Small intestine (tissue), 7 donors: ENCODE measurements at regions not wholly inside any gene's neighbourhood (a gene's known extent, or its start where the extent isn't known, plus 50 kb on each side); places are given as distances from the start of the nearest gene placed in this dataset.

Experiments
- DNase-seq, 2 donors: peaks; one replicate each; pipeline versions ENCODE4 v3.0.0 to v3.0.0-alpha.2; 2013
- FAIRE-seq: peaks from 2 replicates; lab custom pipeline; 2012; peaks lifted over from hg19 to GRCh38; lab: Jason Lieb, UNC
- H3K27ac ChIP-seq, 3 donors: one replicate each; pipeline ENCODE4 v1.5.1; 2013; ENCODE audit warnings: low read length in 2 of 3, mild to moderate bottlenecking in 2 of 3, control low read depth in 1 of 3, inconsistent platforms in 1 of 3, low read depth in 1 of 3, moderate library complexity in 1 of 3
- H3K27me3 ChIP-seq, 3 donors: one replicate each; pipeline ENCODE4 v1.6.1; 2013; ENCODE audit warnings: low read length in 3 of 3, inconsistent platforms in 1 of 3; ENCODE audit not compliant: control insufficient read depth in 3 of 3, insufficient read depth in 3 of 3
- H3K36me3 ChIP-seq, 3 donors: one replicate each; pipeline ENCODE4 v1.6.1; 2013; ENCODE audit warnings: low read length in 3 of 3, inconsistent platforms in 1 of 3, low read depth in 1 of 3, mild to moderate bottlenecking in 1 of 3, moderate library complexity in 1 of 3; ENCODE audit not compliant: control insufficient read depth in 3 of 3, insufficient read depth in 2 of 3
- H3K4me1 ChIP-seq, 3 donors: one replicate each; pipeline ENCODE4 v1.6.1; 2013; ENCODE audit warnings: low read length in 2 of 3, inconsistent platforms in 1 of 3, low read depth in 1 of 3, mild to moderate bottlenecking in 1 of 3, moderate library complexity in 1 of 3; ENCODE audit not compliant: control insufficient read depth in 3 of 3, insufficient read depth in 2 of 3
- H3K4me3 ChIP-seq, 3 donors: one replicate each; pipeline ENCODE4 v1.5.1; 2013; ENCODE audit warnings: low read length in 3 of 3, control low read depth in 1 of 3, inconsistent platforms in 1 of 3, low read depth in 1 of 3, mild to moderate bottlenecking in 1 of 3, moderate library complexity in 1 of 3
- H3K9me3 ChIP-seq, 2 donors: one replicate each; pipeline ENCODE4 v1.6.1; 2013; ENCODE audit warnings: low read depth in 1 of 2, low read length in 1 of 2; ENCODE audit not compliant: control insufficient read depth in 2 of 2, insufficient read depth in 1 of 2
- WGBS, 3 donors: extraction: QIAGEN DNeasy Blood & Tissue Kit; methylation state at CpG; one replicate each; pipeline ENCODE4 v1.1.7; 2013; 5-methylcytosine and 5-hydroxymethylcytosine counted together
- donor health status: healthy with polysubstance abuse.
- donor health status: control.
- donor health status: control.
- donor health status: Bipolar disorder and iron deficiency.
- donor health status: healthy.

DNA sequence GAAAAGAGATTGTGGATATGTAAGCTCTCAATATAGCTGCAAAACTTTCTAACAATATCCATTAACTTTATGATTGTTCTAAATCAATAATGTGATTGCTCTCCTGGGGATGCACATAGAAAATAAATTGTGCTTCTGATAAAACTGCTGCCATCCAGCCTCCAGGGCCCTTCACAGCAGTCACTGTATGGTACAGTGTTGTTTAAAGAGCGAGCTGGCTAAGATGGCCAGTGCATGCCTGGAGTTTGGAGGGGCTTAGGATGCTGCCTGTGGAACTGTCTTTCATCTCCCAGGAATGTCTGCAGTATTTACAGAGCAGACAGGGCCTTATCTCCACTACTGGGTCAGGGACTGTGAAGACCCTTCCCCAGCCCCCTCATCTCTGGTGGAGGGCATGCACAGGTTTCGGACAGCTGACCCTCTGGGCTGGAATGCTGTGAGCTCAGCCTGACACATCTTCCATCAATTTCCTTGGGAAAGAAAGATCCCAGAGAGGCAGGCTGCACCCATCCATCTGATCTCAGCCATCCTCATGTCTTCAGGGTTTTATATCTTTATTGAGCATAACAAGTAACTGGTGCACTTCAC lies 137.0 kb downstream of the PLPP3 start:
- no peak overlapping the region for H3K4me3 ChIP-seq
- H3K27ac ChIP-seq: no peak overlapping the region
- no peaks in the 10 kb centered on the region for H3K9me3 ChIP-seq
- peaks cover 0 to 9% (median 0%) of the 10 kb centered on the region in 3 donors for H3K4me1 ChIP-seq
- 74 to 90% (median 87%) methylated on average over 2 of the region's 2 CpGs for WGBS, 3 donors
- no peaks in the 10 kb centered on the region for H3K27me3 ChIP-seq
- H3K36me3 ChIP-seq: no peaks in the 10 kb centered on the region
- FAIRE-seq: no peak
- no peak for DNase-seq

DNA sequence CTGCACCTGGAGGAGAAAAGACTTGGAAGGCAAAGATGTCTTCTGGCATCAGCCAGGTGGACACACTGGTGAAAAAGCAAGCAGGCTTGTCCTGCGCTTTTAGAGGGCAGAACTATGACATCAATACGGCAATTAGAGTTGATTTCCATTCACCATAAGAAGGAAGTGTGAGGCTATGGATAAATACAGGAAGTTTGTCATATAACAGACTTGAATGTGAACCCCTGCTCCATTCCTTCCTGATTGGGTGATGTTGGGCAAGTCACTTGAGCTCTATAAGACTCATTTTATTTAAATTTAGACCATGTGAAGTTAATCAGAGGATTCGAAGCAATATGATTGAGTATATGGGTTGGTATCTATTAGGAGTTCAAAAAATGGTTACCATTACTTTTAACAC lies 137.8 kb downstream of the PLPP3 start:
- no peak overlapping the region for H3K4me3 ChIP-seq
- no peaks in the 10 kb centered on the region for H3K27me3 ChIP-seq
- WGBS, 3 donors: 90 to 92% (median 91%) methylated on average over 3 of the region's 3 CpGs
- H3K4me1 ChIP-seq: peaks cover 0 to 14% (median 0%) of the 10 kb centered on the region in 3 donors
- no peak overlapping the region for H3K27ac ChIP-seq
- DNase-seq: no peak
- no peaks in the 10 kb centered on the region for H3K36me3 ChIP-seq
- FAIRE-seq: no peak
- H3K9me3 ChIP-seq: no peaks in the 10 kb centered on the region

DNA sequence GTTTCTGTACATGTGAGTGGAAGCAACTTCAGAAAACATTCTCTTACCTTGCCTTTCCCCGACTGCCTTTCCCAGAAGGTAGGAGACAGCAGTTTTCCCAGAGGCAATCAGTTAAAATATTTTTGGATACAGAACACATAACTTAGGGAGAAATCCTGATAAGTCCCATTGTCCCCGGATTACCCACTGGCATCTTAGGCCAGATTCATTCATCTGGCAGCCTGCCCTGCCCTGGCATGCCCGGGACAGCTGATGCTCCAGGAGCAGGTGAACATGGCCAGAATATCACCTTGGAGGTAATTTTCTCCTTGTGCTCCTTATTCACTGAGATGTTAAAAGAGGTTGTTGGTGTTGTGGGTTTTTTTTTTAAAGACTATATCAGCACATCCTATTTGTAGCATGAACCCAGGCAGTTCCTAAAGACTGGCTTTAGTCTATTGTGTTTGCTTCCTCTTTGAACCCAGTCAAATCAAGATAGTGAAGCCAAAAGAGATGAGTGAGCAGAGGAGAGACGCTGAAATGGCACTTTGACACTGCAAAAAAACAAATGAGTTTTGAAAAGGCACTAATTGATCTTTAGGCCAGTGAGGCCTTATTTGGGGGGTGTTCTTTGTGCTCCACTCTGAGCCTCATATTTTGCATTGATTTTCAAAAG lies 139.6 kb downstream of the PLPP3 start:
- FAIRE-seq (no peak), DNase-seq (no peak)
- no peaks in the 10 kb centered on the region for H3K9me3 ChIP-seq
- 8 to 33% (median 18%) methylated on average over 4 of the region's 4 CpGs for WGBS, 3 donors
- H3K4me1 ChIP-seq: peaks cover 0 to 20% (median 0%) of the 10 kb centered on the region in 3 donors
- H3K36me3 ChIP-seq: no peaks in the 10 kb centered on the region
- H3K27ac ChIP-seq: no peak overlapping the region
- no peaks in the 10 kb centered on the region for H3K27me3 ChIP-seq
- H3K4me3 ChIP-seq: no peak overlapping the region

DNA sequence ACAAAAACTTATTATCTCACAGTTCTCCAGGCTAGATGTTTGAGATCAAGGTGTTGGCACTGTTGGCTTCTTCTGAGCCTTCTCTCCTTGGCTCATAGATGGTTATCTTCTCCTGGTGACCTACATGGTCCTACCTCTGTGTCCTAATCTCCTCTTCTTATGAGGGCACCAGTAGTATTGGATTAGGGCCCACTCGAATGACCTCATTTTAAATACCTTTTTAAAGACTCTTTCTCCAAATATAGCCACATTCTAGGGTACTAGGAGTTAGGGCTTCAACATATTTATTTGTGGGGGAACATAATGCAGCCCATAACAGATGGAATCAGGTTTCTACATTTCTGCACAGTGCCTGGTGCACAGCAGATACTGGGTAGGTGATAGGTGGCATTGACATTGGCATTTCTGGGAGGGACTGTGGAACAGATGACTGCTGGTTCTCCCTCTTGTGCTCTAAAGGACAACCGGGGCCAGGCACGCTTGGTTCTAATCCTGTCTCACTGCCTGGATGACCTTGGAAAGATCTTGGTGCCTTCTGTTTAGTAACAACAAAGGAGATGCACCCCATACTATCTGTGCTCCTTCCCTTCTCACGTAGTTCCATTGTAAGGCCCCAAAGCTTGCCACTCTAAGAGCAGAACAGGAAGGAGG lies 140.3 kb downstream of the PLPP3 start:
- Histone ChIP-seq H3K4me1 (peaks cover 0 to 27% (median 0%) of the 10 kb centered on the region in 3 donors), H3K36me3 (no peaks in the 10 kb centered on the region), H3K4me3 (no peak overlapping the region), H3K27ac (no peak overlapping the region), H3K9me3 (no peaks in the 10 kb centered on the region), H3K27me3 (no peaks in the 10 kb centered on the region)
- FAIRE-seq (no peak), DNase-seq (no peak)
- WGBS, 3 donors: 87 to 91% (median 89%) methylated on average over 4 of the region's 4 CpGs

DNA sequence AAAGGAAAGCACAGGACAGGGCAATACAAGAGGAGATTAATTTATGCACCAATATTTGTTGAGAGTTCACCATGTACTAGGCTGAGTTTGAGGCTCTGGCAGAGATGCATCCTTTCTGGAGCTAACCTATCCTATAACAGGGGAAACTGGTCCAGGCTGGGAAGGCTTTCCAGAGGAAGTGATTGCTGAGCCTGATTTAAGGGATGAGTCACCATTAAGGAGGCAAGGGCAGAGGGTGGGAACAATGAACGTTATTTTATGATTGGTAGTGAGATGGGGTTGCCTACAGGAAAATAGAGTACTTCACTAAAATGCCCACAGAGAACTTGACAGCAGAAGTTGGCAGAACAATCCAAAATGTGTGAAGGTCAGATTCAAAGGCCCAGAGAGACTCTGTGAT lies 141.4 kb downstream of the PLPP3 start:
- Histone ChIP-seq H3K27ac (no peak overlapping the region), H3K36me3 (no peaks in the 10 kb centered on the region), H3K4me3 (no peak overlapping the region), H3K27me3 (no peaks in the 10 kb centered on the region), H3K9me3 (no peaks in the 10 kb centered on the region), H3K4me1 (peaks cover 0 to 32% (median 0%) of the 10 kb centered on the region in 3 donors)
- DNase-seq (no peak), FAIRE-seq (no peak)
- WGBS, 3 donors: 19 to 41% (median 25%) methylated on average over 1 of the region's 1 CpG

DNA sequence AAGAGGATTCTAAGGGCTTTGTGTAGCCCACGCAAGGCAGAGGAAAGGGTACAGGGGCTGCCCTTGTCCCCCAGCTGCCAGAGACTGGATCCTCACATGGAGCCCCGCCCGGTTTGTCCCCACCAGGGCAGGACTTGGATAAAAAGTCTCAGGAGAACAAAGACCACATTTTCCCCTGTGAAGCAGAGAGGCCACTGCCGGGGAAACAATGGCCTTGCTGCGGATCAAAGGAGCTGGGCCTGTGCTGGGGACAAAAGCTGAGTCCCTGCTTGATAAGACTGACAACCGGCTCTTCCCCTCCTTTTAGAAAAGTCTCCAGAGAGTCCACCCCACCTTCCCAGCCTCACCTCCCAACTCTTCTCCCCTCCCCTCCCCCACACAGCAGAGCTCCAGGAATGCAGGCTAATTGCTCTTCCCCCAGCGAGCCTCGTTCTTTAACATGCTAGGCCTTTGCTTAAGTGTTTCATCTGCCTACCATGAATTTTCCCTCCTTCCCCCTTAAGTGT lies 142.4 kb downstream of the PLPP3 start:
- Histone ChIP-seq H3K4me3 (no peak overlapping the region), H3K4me1 (peaks cover 0 to 41% (median 0%) of the 10 kb centered on the region in 3 donors), H3K9me3 (no peaks in the 10 kb centered on the region), H3K27ac (peak overlapping the region in 1 of 3 donors; percentile 47), H3K27me3 (no peaks in the 10 kb centered on the region), H3K36me3 (no peaks in the 10 kb centered on the region)
- 50 to 61% (median 52%) methylated on average over 8 of the region's 8 CpGs for WGBS, 3 donors
- FAIRE-seq (no peak), DNase-seq (no peak)

DNA sequence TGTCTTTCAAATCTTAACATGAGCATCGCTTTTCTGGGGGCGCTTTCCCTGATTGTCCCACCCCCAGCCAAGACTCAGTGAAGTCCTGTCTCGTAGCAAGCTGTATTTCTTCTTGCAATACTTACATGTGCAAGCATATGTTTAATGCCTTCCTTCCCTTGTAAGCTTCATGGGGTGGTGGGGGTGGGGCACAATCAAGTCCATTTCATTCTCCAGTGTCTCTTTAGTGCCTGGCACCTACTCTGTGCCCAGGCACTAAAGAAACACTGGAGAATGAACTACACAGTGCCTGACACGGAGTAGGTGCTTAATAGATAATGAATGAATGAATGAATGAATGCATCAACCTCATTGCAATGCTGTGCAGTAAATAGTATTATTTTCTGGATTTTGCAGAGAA lies 143.1 kb downstream of the PLPP3 start:
- no peaks in the 10 kb centered on the region for H3K27me3 ChIP-seq
- H3K9me3 ChIP-seq: no peaks in the 10 kb centered on the region
- DNase-seq (no peak), FAIRE-seq (no peak)
- whole genome bisulfite sequencing, 3 donors: 84 to 93% (median 88%) methylated on average over 4 of the region's 4 CpGs
- H3K4me1 ChIP-seq: peaks cover 0 to 41% (median 0%) of the 10 kb centered on the region in 3 donors
- H3K27ac ChIP-seq: no peak overlapping the region
- no peak overlapping the region for H3K4me3 ChIP-seq
- no peaks in the 10 kb centered on the region for H3K36me3 ChIP-seq

DNA sequence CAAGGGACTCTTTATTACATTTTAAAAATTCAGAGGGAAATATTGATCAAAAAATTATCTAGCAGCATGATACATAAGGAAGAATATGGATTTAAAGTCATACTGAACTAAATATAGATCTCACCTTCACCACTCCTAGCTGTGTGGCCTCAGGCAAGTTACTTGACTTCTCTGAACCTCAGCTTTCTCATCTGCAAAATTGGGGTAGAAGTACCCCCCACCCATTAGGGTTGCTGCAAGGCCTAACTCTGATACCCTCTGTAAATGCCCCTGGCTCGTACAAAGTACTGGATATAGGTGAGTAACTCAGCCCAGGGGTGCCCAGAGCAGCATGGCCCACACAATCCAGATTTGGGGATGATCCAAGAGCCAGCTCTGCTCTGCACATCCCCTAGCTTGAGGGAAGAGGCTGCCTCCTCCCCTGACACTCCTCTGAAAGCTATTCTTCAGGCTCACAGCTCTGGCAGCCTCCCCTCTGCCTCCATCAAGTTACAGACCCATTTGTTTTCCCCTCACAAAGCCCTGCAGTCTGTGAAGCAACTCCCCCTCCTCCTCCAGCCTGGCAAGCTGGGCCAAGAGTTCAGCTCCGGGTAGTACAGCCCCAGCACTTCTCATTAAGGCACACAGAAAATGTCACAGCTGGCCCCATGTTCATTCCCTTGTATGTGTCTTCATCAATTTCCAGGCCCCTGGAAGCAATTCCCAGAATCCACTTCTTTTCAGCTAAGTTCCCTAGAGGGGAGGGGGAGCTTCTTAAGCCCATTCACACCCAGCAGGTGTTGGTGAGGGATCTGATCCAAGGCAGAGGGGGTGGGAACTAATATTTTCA lies 143.7 kb downstream of the PLPP3 start:
- Histone ChIP-seq H3K36me3 (no peaks in the 10 kb centered on the region), H3K9me3 (no peaks in the 10 kb centered on the region), H3K4me1 (peaks cover 0 to 41% (median 0%) of the 10 kb centered on the region in 3 donors), H3K27ac (no peak overlapping the region), H3K27me3 (peaks cover 0 to under 1% (median 0%) of the 10 kb centered on the region in 3 donors), H3K4me3 (no peak overlapping the region)
- DNase-seq (no peak), FAIRE-seq (no peak)
- WGBS, 3 donors: 68 to 77% (median 74%) methylated on average over 2 of the region's 2 CpGs
